ENCODE measurements at regions not wholly inside any gene's neighbourhood (a gene's known extent, or its start where the extent isn't known, plus 50 kb on each side); places are given as distances from the start of the nearest gene placed in this dataset.

DNA sequence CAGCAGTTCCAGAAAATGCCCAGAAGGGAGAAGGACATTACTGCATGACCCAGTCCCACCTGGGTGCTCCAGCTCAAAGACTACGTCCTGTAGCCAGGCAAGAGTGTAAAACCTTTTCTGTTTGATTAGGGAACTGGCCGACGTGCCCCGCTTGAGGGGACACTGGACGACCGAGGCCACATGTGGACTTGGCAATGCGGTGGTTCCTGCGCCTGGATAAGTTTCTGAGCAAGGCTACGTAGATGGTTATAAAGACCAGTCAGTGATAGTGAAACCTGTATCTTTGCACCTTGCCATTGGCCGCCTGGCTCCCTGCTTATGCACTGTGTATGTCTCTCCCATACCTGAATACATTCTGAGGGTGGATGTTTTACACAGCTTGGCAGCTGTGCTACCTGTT is 567.0 kb upstream of the CRIM1 start:
- H3K36me3 Mint-ChIP-seq (ENCODE audit: insufficient read depth), result peaks cover 1% of the 10 kb centered on the region
- H3K27me3 Mint-ChIP-seq, result no peaks in the 10 kb centered on the region
- no peak for TF ChIP-seq CTCF (IDR thresholded peaks at IDR 0.05; ENCODE audit: unreplicated experiment)
- peaks cover 3% of the 10 kb centered on the region for H3K9me3 Mint-ChIP-seq (ENCODE audit: low read depth)
- H3K4me3 Mint-ChIP-seq (ENCODE audit: low read depth), result no peak overlapping the region
- DNase-seq (ENCODE audit: low spot score, unreplicated experiment), result no peak
- H3K4me1 Mint-ChIP-seq (ENCODE audit: low read depth), result peaks cover 17% of the 10 kb centered on the region
- H3K27ac Mint-ChIP-seq, result no peak overlapping the region

DNA sequence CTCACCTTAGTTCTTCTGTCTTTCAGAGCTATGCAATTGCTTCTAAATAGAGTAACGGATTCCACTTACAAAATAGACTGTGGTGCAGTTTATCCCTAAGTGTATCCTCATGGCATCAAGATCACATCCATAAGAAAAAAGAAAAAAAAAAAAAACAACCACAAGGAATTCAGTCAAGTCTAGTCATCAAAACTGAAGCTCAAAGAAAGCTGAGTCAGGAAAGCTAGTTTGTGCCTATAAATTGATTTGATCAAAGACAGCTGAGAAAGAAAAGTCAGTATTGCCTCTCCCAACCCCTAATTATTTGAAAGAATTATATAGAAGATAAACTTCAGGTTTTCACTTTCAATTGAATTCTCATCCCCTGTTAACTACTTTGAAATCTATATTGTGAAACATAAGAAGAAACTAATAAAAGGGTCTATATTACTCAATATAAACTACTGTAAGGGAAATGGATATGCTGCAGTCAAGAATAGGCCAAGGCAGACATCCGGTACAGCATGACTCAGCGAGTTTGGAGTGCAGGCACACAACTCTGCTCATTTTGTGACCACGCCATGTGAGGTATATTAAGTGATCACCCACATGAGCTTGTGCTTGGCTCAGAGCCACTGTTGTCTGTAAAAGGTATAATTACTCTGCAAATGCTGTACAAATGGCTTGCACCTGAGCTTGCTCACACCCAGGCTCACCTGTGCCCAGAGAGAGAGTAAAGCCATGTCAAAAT is 568.1 kb upstream of the CRIM1 start:
- Mint-ChIP-seq H3K27me3 (no peaks in the 10 kb centered on the region), H3K36me3 (ENCODE audit: insufficient read depth) (peaks cover 1% of the 10 kb centered on the region), H3K4me1 (ENCODE audit: low read depth) (peaks cover 10% of the 10 kb centered on the region), H3K27ac (no peak overlapping the region), H3K9me3 (ENCODE audit: low read depth) (peaks cover 4% of the 10 kb centered on the region), H3K4me3 (ENCODE audit: low read depth) (no peak overlapping the region)
- no peak for DNase-seq (ENCODE audit: low spot score, unreplicated experiment)
- TF ChIP-seq CTCF (IDR thresholded peaks at IDR 0.05; ENCODE audit: unreplicated experiment), result no peak

GRCh38 chr2:35785564-35785963 is 570.0 kb upstream of the CRIM1 start:
- H3K4me1 Mint-ChIP-seq (ENCODE audit: low read depth), result peaks cover 8% of the 10 kb centered on the region
- H3K9me3 Mint-ChIP-seq (ENCODE audit: low read depth), result peaks cover 11% of the 10 kb centered on the region
- peaks cover 1% of the 10 kb centered on the region for H3K36me3 Mint-ChIP-seq (ENCODE audit: insufficient read depth)
- no peak overlapping the region for H3K27ac Mint-ChIP-seq
- no peak for TF ChIP-seq CTCF (IDR thresholded peaks at IDR 0.05; ENCODE audit: unreplicated experiment)
- no peak overlapping the region for H3K4me3 Mint-ChIP-seq (ENCODE audit: low read depth)
- no peak for DNase-seq (ENCODE audit: low spot score, unreplicated experiment)
- no peaks in the 10 kb centered on the region for H3K27me3 Mint-ChIP-seq

GRCh38 chr2:35784777-35785176 is 570.8 kb upstream of the CRIM1 start:
- Mint-ChIP-seq H3K36me3 (ENCODE audit: insufficient read depth) (peaks cover 1% of the 10 kb centered on the region), H3K27ac (no peak overlapping the region), H3K27me3 (no peaks in the 10 kb centered on the region), H3K4me1 (ENCODE audit: low read depth) (peaks cover 8% of the 10 kb centered on the region), H3K4me3 (ENCODE audit: low read depth) (no peak overlapping the region), H3K9me3 (ENCODE audit: low read depth) (peaks cover 15% of the 10 kb centered on the region)
- TF ChIP-seq CTCF (IDR thresholded peaks at IDR 0.05; ENCODE audit: unreplicated experiment), result no peak
- no peak for DNase-seq (ENCODE audit: low spot score, unreplicated experiment)

GRCh38 chr2:35783723-35784122 is 571.9 kb upstream of the CRIM1 start:
- DNase-seq (ENCODE audit: low spot score, unreplicated experiment), result no peak

More at GRCh38 chr2:35783723-35784122, 571.9 kb upstream of the CRIM1 start:
- H3K4me3 Mint-ChIP-seq (ENCODE audit: low read depth), result no peak overlapping the region
- H3K4me1 Mint-ChIP-seq (ENCODE audit: low read depth), result peaks cover 8% of the 10 kb centered on the region
- no peak overlapping the region for H3K27ac Mint-ChIP-seq
- peaks cover 1% of the 10 kb centered on the region for H3K36me3 Mint-ChIP-seq (ENCODE audit: insufficient read depth)
- no peak for TF ChIP-seq CTCF (IDR thresholded peaks at IDR 0.05; ENCODE audit: unreplicated experiment)
- no peaks in the 10 kb centered on the region for H3K27me3 Mint-ChIP-seq
- H3K9me3 Mint-ChIP-seq (ENCODE audit: low read depth), result peaks cover 15% of the 10 kb centered on the region
